ENCODE measurements at regions not wholly inside any gene's neighbourhood (a gene's known extent, or its start where the extent isn't known, plus 50 kb on each side); places are given as distances from the start of the nearest gene placed in this dataset.
"Not testable (repeated sequence)": the region's sequence is repeated elsewhere in the genome, so short reads cannot be mapped to it uniquely, and the experiment has no call there.

DNA sequence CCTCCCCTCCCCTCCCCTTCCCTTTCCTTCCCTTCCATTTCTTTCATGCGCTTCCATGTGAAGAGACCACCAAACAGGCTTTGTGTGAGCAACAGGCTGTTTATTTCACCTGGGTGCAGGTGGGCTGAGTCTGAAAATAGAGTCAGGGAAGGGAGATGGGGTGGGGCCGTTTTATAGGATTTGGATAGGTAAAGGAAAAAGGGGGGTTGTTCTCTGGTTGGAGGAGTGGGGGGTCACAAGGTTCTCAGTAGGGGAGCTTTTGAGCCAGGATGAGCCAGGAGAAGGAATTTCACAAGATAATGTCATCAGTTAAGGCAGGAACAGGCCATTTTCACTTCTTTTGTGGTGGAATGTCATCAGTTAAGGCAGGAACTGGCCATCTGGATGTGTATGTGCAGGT is 211.9 kb downstream of the DMRTA1 start:
- intact Hi-C loops (cut with micrococcal nuclease); POLR2A ChIA-PET (ENCODE audit: unreplicated experiment); H3K9me1 ChIP-seq (ENCODE audit: insufficient read depth, low read length); H4K91ac ChIP-seq (ENCODE audit: insufficient read depth, low read depth, low read length); H3K4me2 ChIP-seq (ENCODE audit: low read depth, low read length); H2BK120ac ChIP-seq (ENCODE audit: low read depth, low read length); H3K4me1 ChIP-seq (ENCODE audit: control insufficient read depth, insufficient read depth, low read length); H3K23ac ChIP-seq (ENCODE audit: low read depth, low read length); H3K36me3 ChIP-seq (ENCODE audit: control insufficient read depth, insufficient read depth, low read length); BruUV-seq (replicated peaks); H3K4ac ChIP-seq (ENCODE audit: low read depth, low read length); H2AK5ac ChIP-seq (ENCODE audit: low read depth, low read length); H3K79me1 ChIP-seq (ENCODE audit: low read depth in 1 of 2, low read length in 2 of 2); H2AFZ ChIP-seq (replicated peaks; ENCODE audit: low read length, poor library complexity); DNase-seq; H3K14ac ChIP-seq (replicated peaks; ENCODE audit: low read depth, low read length); dilution Hi-C loops (cut with HindIII; ENCODE audit: low sequenced_read_pairs, unreplicated experiment); H3K27me3 ChIP-seq (ENCODE audit: control insufficient read depth, insufficient read depth, low read length); H3K27ac ChIP-seq (ENCODE audit: insufficient read depth, low read length); H2BK5ac ChIP-seq (ENCODE audit: low read depth, low read length, poor library complexity, severe bottlenecking); H3K4me3 ChIP-seq (ENCODE audit: insufficient read depth, low read depth, low read length); H3K9me3 ChIP-seq (ENCODE audit: control insufficient read depth, insufficient read depth, low read length); H2BK15ac ChIP-seq (ENCODE audit: low read depth, low read length); H2AK9ac ChIP-seq (replicated peaks; ENCODE audit: low read depth, low read length, poor library complexity); in situ Hi-C loops (cut with MboI; ENCODE audit: low sequenced_read_pairs); H4K20me1 ChIP-seq (ENCODE audit: insufficient read depth, low read length); H2BK20ac ChIP-seq (ENCODE audit: low read depth, low read length); H4K8ac ChIP-seq (ENCODE audit: low read depth in 2 of 2, low read length in 2 of 2); CTCF ChIA-PET; H3K9ac ChIP-seq (ENCODE audit: low read depth, low read length); H3K18ac ChIP-seq (ENCODE audit: low read depth, low read length); H3K56ac ChIP-seq (ENCODE audit: extremely low read depth, insufficient read depth, low read length); H4K5ac ChIP-seq (ENCODE audit: low read depth, low read length); ATAC-seq (ENCODE audit: low read depth): not testable (repeated sequence)
- no CpG with 5 or more reads among the region's 2 CpGs for WGBS, 2 experiments (ENCODE audit: extremely low coverage in 2 of 2, insufficient read length in 1 of 2)

Measured in IMR-90 (cell line).